ENCODE measurements at regions not wholly inside any gene's neighbourhood (a gene's known extent, or its start where the extent isn't known, plus 50 kb on each side); places are given as distances from the start of the nearest gene placed in this dataset.

DNA sequence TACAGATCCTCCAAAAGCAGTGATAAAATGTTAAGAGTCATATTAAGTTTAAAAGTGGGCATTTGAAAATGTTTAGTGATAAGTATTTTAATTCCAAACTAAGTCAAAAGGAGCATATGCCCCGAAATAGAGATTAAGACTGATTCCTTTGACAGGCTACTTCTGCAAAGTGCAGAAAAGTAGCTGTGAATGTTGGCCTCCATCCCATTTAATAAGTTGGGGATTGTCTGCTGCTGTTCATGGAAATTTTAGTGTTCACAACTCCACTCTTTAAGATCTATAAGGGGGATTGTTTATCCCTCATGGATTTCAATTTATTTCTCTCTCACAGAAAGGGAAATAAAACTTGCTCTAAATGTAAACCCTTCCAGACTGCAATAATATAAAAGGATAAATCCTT lies 278.3 kb downstream of the KCTD12 start:
- DNase-seq (no peak), ATAC-seq (no peak)
- ChIA-PET POLR2A (no interaction called here), CTCF (interaction anchor here (0.6 to 0.7 kb wide), 2 partner anchors 369 to 781 kb away, joined by 3 read pairs; no protein-coding TSS in a partner anchor)
- Mint-ChIP-seq H3K27me3 (peaks cover 5% of the 10 kb centered on the region), H3K36me3 (ENCODE audit: low read depth) (no peaks in the 10 kb centered on the region), H3K9me3 (no peaks in the 10 kb centered on the region), H3K4me3 (no peak overlapping the region), H3K4me1 (ENCODE audit: low read depth) (no peaks in the 10 kb centered on the region), H3K27ac (no peak overlapping the region)
- intact Hi-C loops (cut with micrococcal nuclease), result no loop called here
- TF ChIP-seq, protein P1, sequence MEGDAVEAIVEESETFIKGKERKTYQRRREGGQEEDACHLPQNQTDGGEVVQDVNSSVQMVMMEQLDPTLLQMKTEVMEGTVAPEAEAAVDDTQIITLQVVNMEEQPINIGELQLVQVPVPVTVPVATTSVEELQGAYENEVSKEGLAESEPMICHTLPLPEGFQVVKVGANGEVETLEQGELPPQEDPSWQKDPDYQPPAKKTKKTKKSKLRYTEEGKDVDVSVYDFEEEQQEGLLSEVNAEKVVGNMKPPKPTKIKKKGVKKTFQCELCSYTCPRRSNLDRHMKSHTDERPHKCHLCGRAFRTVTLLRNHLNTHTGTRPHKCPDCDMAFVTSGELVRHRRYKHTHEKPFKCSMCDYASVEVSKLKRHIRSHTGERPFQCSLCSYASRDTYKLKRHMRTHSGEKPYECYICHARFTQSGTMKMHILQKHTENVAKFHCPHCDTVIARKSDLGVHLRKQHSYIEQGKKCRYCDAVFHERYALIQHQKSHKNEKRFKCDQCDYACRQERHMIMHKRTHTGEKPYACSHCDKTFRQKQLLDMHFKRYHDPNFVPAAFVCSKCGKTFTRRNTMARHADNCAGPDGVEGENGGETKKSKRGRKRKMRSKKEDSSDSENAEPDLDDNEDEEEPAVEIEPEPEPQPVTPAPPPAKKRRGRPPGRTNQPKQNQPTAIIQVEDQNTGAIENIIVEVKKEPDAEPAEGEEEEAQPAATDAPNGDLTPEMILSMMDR (IDR thresholded peaks at IDR 0.05), result no peak

DNA sequence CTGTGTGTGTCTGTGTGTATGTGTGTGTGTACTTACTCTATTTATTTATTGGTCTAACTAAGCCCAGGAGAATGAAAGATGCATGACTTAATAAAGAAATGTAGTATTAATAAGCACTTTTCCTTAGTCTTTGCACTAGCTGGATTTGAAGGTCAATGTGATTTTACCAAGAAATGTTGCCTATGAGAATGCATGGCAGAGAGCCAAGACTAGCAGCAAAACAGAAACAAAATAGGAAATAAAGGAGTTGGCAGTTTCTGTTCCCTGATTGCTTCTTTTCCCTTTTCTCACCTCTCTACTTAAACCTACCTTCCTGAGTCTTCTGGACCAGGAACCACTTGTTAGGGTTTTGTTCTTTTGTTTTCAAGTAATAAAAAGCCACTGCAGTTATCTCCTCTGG lies 286.1 kb downstream of the KCTD12 start:
- Mint-ChIP-seq H3K4me1 (ENCODE audit: low read depth) (no peaks in the 10 kb centered on the region), H3K9me3 (no peaks in the 10 kb centered on the region), H3K27me3 (peaks cover 5% of the 10 kb centered on the region), H3K4me3 (no peak overlapping the region), H3K27ac (no peak overlapping the region), H3K36me3 (ENCODE audit: low read depth) (no peaks in the 10 kb centered on the region)
- intact Hi-C loops (cut with micrococcal nuclease), result no loop called here
- ChIA-PET CTCF (no interaction called here), POLR2A (no interaction called here)
- TF ChIP-seq, protein P1 (IDR thresholded peaks at IDR 0.05), result no peak
- DNase-seq (no peak), ATAC-seq (no peak)

DNA sequence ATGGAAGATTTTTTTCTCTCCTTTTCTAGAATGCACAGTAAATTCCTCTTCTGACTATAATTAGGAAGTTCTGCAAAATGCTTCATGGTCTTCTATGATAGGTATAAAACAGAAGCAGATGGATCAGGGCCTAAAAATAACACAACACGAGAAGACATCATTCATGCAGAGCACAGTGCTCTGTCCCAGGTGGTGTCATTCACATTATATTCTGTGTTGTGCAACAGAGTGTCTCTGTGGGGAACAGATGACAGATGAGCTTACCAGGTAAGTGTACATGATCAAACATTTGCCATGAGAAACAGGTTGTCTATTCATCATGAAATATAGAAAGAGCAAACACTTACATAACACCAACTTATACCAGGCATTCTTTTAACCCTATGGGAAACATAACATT lies 288.3 kb downstream of the KCTD12 start:
- ChIA-PET CTCF (no interaction called here), POLR2A (no interaction called here)
- no peak for DNase-seq
- Mint-ChIP-seq H3K36me3 (ENCODE audit: low read depth) (no peaks in the 10 kb centered on the region), H3K4me1 (ENCODE audit: low read depth) (no peaks in the 10 kb centered on the region), H3K27ac (no peak overlapping the region), H3K4me3 (no peak overlapping the region), H3K27me3 (no peaks in the 10 kb centered on the region), H3K9me3 (no peaks in the 10 kb centered on the region)
- intact Hi-C loops (cut with micrococcal nuclease), result no loop called here
- TF ChIP-seq, protein P1 (IDR thresholded peaks at IDR 0.05), result no peak
- ATAC-seq, result no peak

DNA sequence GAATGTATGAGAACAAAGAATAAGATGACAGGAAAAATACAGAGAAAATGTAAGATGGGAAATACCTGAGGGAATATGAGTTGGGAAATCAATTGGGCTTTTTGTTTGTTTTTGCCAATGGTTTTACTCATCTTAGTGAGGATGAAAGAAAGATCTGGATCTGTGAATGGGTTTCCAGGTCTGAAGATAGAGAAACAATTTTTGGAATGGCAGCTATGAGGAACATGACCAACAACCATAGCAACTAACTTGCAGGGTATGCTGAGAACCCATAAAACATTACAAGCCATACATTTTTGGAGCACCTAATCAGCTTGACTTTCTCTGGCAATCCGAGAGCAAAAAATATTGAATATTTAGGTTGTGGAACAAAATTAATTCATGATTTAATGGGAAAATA lies 290.0 kb downstream of the KCTD12 start:
- ChIA-PET POLR2A (no interaction called here), CTCF (no interaction called here)
- TF ChIP-seq, protein P1 (IDR thresholded peaks at IDR 0.05), result no peak
- H3K4me1 Mint-ChIP-seq (ENCODE audit: low read depth), result no peaks in the 10 kb centered on the region
- peaks cover 3% of the 10 kb centered on the region for H3K27me3 Mint-ChIP-seq
- no peak overlapping the region for H3K27ac Mint-ChIP-seq
- DNase-seq (no peak), ATAC-seq (no peak)
- H3K36me3 Mint-ChIP-seq (ENCODE audit: low read depth), result no peaks in the 10 kb centered on the region
- intact Hi-C loops (cut with micrococcal nuclease), result no loop called here
- H3K9me3 Mint-ChIP-seq, result no peaks in the 10 kb centered on the region
- H3K4me3 Mint-ChIP-seq, result no peak overlapping the region

DNA sequence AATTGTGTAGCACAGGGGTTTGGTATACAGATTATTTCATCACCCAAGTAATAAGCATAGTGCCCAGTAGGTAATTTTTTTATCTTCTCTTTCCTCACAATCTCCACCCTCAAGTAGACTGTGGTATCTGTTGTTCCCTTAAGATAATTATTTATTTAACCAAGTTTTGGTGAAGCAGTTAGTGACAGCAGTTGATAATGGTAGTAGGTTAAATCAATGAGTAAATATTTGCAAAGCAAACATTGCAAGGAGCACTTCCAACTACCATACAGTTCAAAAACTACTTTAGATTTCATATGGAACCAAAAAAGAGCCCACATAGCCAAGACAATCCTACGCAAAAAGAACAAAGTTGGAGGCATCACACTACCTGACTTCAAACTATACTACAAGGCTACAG lies 291.8 kb downstream of the KCTD12 start:
- no peaks in the 10 kb centered on the region for H3K4me1 Mint-ChIP-seq (ENCODE audit: low read depth)
- H3K9me3 Mint-ChIP-seq, result no peaks in the 10 kb centered on the region
- CTCF ChIA-PET, result no interaction called here
- TF ChIP-seq, protein P1 (IDR thresholded peaks at IDR 0.05), result no peak
- intact Hi-C loops (cut with micrococcal nuclease), result no loop called here
- no peak overlapping the region for H3K27ac Mint-ChIP-seq
- POLR2A ChIA-PET, result no interaction called here
- DNase-seq, result no peak
- peaks cover 3% of the 10 kb centered on the region for H3K27me3 Mint-ChIP-seq
- ATAC-seq, result no peak
- no peaks in the 10 kb centered on the region for H3K36me3 Mint-ChIP-seq (ENCODE audit: low read depth)
- H3K4me3 Mint-ChIP-seq, result no peak overlapping the region
